GM12878 (cell line): ENCODE measurements at regions not wholly inside any gene's neighbourhood (a gene's known extent, or its start where the extent isn't known, plus 50 kb on each side); places are given as distances from the start of the nearest gene placed in this dataset.

ENCODE experiments used
- ATAC-seq: fragments of 200-7000 bp; cut with Tn5 transposase; 3 replicates; pipeline ENCODE4 v1.9.1; 2020; ENCODE audit warnings: mild to moderate bottlenecking, moderate library complexity
- BruUV-seq: library from RNA; stranded (reverse); fragments of 400-500 nt; replicated peaks from 2 replicates; lab custom pipeline; 2021; lab: Mats Ljungman, UMichigan
- CTCF ChIA-PET: fragments of 300-600 bp; sonication (Branson Sonifier 250); formaldehyde crosslinking; extraction: SDS; loops from one replicate; lab custom pipeline; 2021; ENCODE audit warnings: inconsistent platforms; lab: Yijun Ruan, JAX
- POLR2A ChIA-PET: fragments of 350-600 bp; formaldehyde crosslinking; extraction: SDS; loops from one replicate; lab custom pipeline; 2021; ENCODE audit warnings: inconsistent platforms; lab: Charles Lee
- RAD21 ChIA-PET: fragments of 300-600 bp; sonication (Branson Sonifier 250); formaldehyde crosslinking; loops from one replicate; lab custom pipeline; 2023; ENCODE audit warnings: antibody characterized with exemption; ENCODE audit not compliant: unreplicated experiment; lab: Charles Lee
- SMC1A ChIA-PET: fragments of 300-600 bp; sonication (Branson Sonifier 250); formaldehyde crosslinking; loops from one replicate; lab custom pipeline; 2023; ENCODE audit not compliant: unreplicated experiment, uncharacterized antibody; lab: Charles Lee
- DNase-seq: peaks from one replicate; pipeline ENCODE4 v3.0.0-alpha.2; 2011; ENCODE audit warnings: low read depth, low spot score
- FAIRE-seq: peaks from 3 replicates; lab custom pipeline; 2011; peaks lifted over from hg19 to GRCh38; lab: Jason Lieb, UNC
- H2AFZ ChIP-seq: 2 replicates; pipeline ENCODE4 v1.6.0; 2011; ENCODE audit warnings: low read depth, low read length, control low read depth; ENCODE audit not compliant: control insufficient read depth
- H3K27ac ChIP-seq: 2 replicates; pipeline ENCODE4 v1.5.1; 2011; ENCODE audit warnings: control low read depth; ENCODE audit not compliant: control insufficient read depth, insufficient read depth
- H3K27me3 ChIP-seq, 2 experiments: replicated peaks in 1 of 2; 2 replicates each; pipeline versions ENCODE4 v1.6.0 to v1.6.1; 2011; ENCODE audit warnings: low read length in 1 of 2; ENCODE audit not compliant: control insufficient read depth in 2 of 2, insufficient read depth in 2 of 2
- H3K36me3 ChIP-seq, 2 experiments: 2 replicates each; pipeline ENCODE4 v1.5.1; 2011; ENCODE audit warnings: low read length in 1 of 2; ENCODE audit not compliant: control insufficient read depth in 2 of 2, insufficient read depth in 2 of 2
- H3K4me1 ChIP-seq: 2 replicates; pipeline ENCODE4 v1.6.1; 2011; ENCODE audit warnings: mild to moderate bottlenecking, low read length, moderate library complexity, mixed read lengths; ENCODE audit not compliant: control insufficient read depth, insufficient read depth
- H3K4me2 ChIP-seq: 2 replicates; pipeline ENCODE4 v1.6.0; 2011; ENCODE audit warnings: control low read depth; ENCODE audit not compliant: control insufficient read depth, insufficient read depth
- H3K4me3 ChIP-seq: fragments of 200-600 bp; sonication (generic); 2 replicates; pipeline ENCODE4 v1.5.1; 2016
- H3K79me2 ChIP-seq: 2 replicates; pipeline ENCODE4 v1.6.0; 2011; ENCODE audit warnings: low read length; ENCODE audit not compliant: control insufficient read depth, insufficient read depth
- H3K9ac ChIP-seq: 2 replicates; pipeline ENCODE4 v1.8.0; 2011; ENCODE audit warnings: low read length, control low read depth, mixed read lengths; ENCODE audit not compliant: control insufficient read depth, insufficient read depth
- H3K9me3 ChIP-seq: replicated peaks from 3 replicates; pipeline ENCODE4 v1.5.1; 2011; ENCODE audit warnings: mild to moderate bottlenecking, low read length; ENCODE audit not compliant: control insufficient read depth, insufficient read depth
- H4K20me1 ChIP-seq: 2 replicates; pipeline ENCODE4 v1.6.0; 2011; ENCODE audit not compliant: control insufficient read depth, insufficient read depth
- CHD2 ChIP-seq: IDR thresholded peaks from 2 replicates; pipeline ENCODE4 v1.6.1; 2011; ENCODE audit warnings: low read depth, low read length, improper control_type of control experiment, borderline replicate concordance
- CHD4 ChIP-seq: fragments of 200-600 bp; sonication (generic); IDR thresholded peaks from 2 replicates; pipeline ENCODE4 v1.6.1; 2016; ENCODE audit warnings: mild to moderate bottlenecking
- GABPA ChIP-seq: IDR thresholded peaks from 2 replicates; pipeline ENCODE4 v1.6.1; 2014; ENCODE audit warnings: antibody characterized with exemption, low read depth, mild to moderate bottlenecking, inconsistent platforms
- NRF1 ChIP-seq: conservative IDR thresholded peaks from 2 replicates; pipeline ENCODE4 v1.6.1; 2011; ENCODE audit warnings: mild to moderate bottlenecking, low read depth, low read length, improper control_type of control experiment
- POLR2AphosphoS2 ChIP-seq: IDR thresholded peaks from 2 replicates; pipeline ENCODE4 v1.6.1; 2011; ENCODE audit warnings: low read depth, mild to moderate bottlenecking, low read length, improper control_type of control experiment, moderate library complexity
- RELB ChIP-seq: fragments of 450-650 bp; IDR thresholded peaks from 2 replicates; pipeline ENCODE4 v1.6.1; 2017; ENCODE audit warnings: low read depth, mild to moderate bottlenecking, moderate library complexity
- ZNF217 ChIP-seq: fragments of 450-650 bp; IDR thresholded peaks from 2 replicates; pipeline ENCODE4 v1.6.1; 2017; ENCODE audit warnings: antibody characterized with exemption, mild to moderate bottlenecking
- WGBS: methylation state at CpG from one replicate; pipeline ENCODE4 v1.1.6; 2016; ENCODE audit warnings: low lambda C conversion rate; ENCODE audit not compliant: insufficient replicate concordance, insufficient coverage; ENCODE audit errors: missing lambda C conversion rate; 5-methylcytosine and 5-hydroxymethylcytosine counted together
- in situ Hi-C: fragments of 300-500 bp; cut with MboI; formaldehyde crosslinking; loops from 9 replicates; pipeline ENCODE4 v1.14.3; 2018; ENCODE audit warnings: mixed read lengths
- intact Hi-C: fragments of 100-400 bp; cut with micrococcal nuclease; formaldehyde crosslinking; loops from one replicate; pipeline ENCODE4 v1.14.2; 2022; ENCODE audit not compliant: unreplicated experiment
- TF ChIP-seq, protein P1 (sequence below): IDR thresholded peaks from 2 replicates; pipeline ENCODE4 v1.6.1; 2011; ENCODE audit warnings: low read depth, low read length, improper control_type of control experiment, borderline replicate concordance

GRCh38 chr5:13029211-13029610 lies 915.3 kb downstream of the DNAH5 start:
- SMC1A ChIA-PET: no interaction called here
- FAIRE-seq: no peak
- TF ChIP-seq CHD4 (no peak), NRF1 (no peak), ZNF217 (no peak), GABPA (no peak), RELB (no peak), CHD2 (no peak), POLR2AphosphoS2 (no peak)
- TF ChIP-seq, protein P1, sequence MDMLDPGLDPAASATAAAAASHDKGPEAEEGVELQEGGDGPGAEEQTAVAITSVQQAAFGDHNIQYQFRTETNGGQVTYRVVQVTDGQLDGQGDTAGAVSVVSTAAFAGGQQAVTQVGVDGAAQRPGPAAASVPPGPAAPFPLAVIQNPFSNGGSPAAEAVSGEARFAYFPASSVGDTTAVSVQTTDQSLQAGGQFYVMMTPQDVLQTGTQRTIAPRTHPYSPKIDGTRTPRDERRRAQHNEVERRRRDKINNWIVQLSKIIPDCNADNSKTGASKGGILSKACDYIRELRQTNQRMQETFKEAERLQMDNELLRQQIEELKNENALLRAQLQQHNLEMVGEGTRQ: no peak
- RAD21 ChIA-PET: no interaction called here
- ATAC-seq: no peak
- H2AFZ ChIP-seq: no peak overlapping the region
- no TSS peak for BruUV-seq
- intact Hi-C loops (no loop called here), in situ Hi-C loops (no loop called here)
- H3K4me3 ChIP-seq: no peak overlapping the region
- no peak overlapping the region for H3K27ac ChIP-seq
- no peak for DNase-seq
- no peak overlapping the region for H3K4me2 ChIP-seq
- POLR2A ChIA-PET: no interaction called here
- WGBS: 0% methylated on average over 1 of the region's 1 CpG
- no peaks in the 10 kb centered on the region for H3K9me3 ChIP-seq
- H3K27me3 ChIP-seq: no peaks in the 10 kb centered on the region
- CTCF ChIA-PET: no interaction called here
- H4K20me1 ChIP-seq: no peaks in the 10 kb centered on the region
- H3K79me2 ChIP-seq: no peaks in the 10 kb centered on the region
- no peaks in the 10 kb centered on the region for H3K36me3 ChIP-seq
- no peak overlapping the region for H3K9ac ChIP-seq
- no peaks in the 10 kb centered on the region for H3K4me1 ChIP-seq
